Cerebellar cortex (tissue), 1 donor: ENCODE measurements at regions not wholly inside any gene's neighbourhood (a gene's known extent, or its start where the extent isn't known, plus 50 kb on each side); places are given as distances from the start of the nearest gene placed in this dataset.

Source experiments
- DNase-seq: peaks from one replicate; pipeline ENCODE4 v3.0.0-alpha.2; 2015; ENCODE audit warnings: low spot score

- no peak for DNase-seq
Measured at GRCh38 chr17:55668312-55668920, 54.2 kb downstream of the TMEM100 start.

GRCh38 chr17:55666806-55667205, 55.9 kb downstream of the TMEM100 start:
- no peak for DNase-seq

- DNase-seq: no peak
Measured at GRCh38 chr17:55664287-55664686, 58.4 kb downstream of the TMEM100 start.

GRCh38 chr17:55663400-55663799, 59.3 kb downstream of the TMEM100 start:
- no peak for DNase-seq

- no peak for DNase-seq
Measured at GRCh38 chr17:55661963-55662834, 60.5 kb downstream of the TMEM100 start.

- no peak for DNase-seq
Measured at GRCh38 chr17:55661256-55661758, 61.4 kb downstream of the TMEM100 start.

- no peak for DNase-seq
Measured at GRCh38 chr17:55660178-55660886, 62.3 kb downstream of the TMEM100 start.

- DNase-seq: no peak
Measured at GRCh38 chr17:55659661-55660060, 63.0 kb downstream of the TMEM100 start.

- DNase-seq: no peak
Measured at GRCh38 chr17:55655777-55656176, 66.9 kb downstream of the TMEM100 start.

- no peak for DNase-seq
Measured at GRCh38 chr17:55654821-55655220, 67.8 kb downstream of the TMEM100 start.

- DNase-seq: no peak
Measured at GRCh38 chr17:55654022-55654421, 68.6 kb downstream of the TMEM100 start.

- no peak for DNase-seq
Measured at GRCh38 chr17:55652825-55653224, 69.8 kb downstream of the TMEM100 start.

GRCh38 chr17:55652114-55652823, 70.4 kb downstream of the TMEM100 start:
- no peak for DNase-seq

GRCh38 chr17:55649957-55650597, 72.6 kb downstream of the TMEM100 start:
- no peak for DNase-seq

GRCh38 chr17:55648086-55648485, 74.6 kb downstream of the TMEM100 start:
- no peak for DNase-seq

GRCh38 chr17:55645361-55645760, 77.3 kb downstream of the TMEM100 start:
- no peak for DNase-seq

- DNase-seq: no peak
Measured at GRCh38 chr17:55644346-55644745, 78.3 kb downstream of the TMEM100 start.

- DNase-seq: no peak
Measured at GRCh38 chr17:55642741-55643140, 79.9 kb downstream of the TMEM100 start.

GRCh38 chr17:55641676-55642081, 81.0 kb downstream of the TMEM100 start:
- peak; percentile 13 for DNase-seq

- no peak for DNase-seq
Measured at GRCh38 chr17:55639096-55639495, 83.6 kb downstream of the TMEM100 start.

- DNase-seq: no peak
Measured at GRCh38 chr17:55635253-55635914, 87.3 kb downstream of the TMEM100 start.
